ENCODE measurements at regions not wholly inside any gene's neighbourhood (a gene's known extent, or its start where the extent isn't known, plus 50 kb on each side); places are given as distances from the start of the nearest gene placed in this dataset.

- DNase-seq = no peak
- no peak overlapping the region for H3K4me3 ChIP-seq (ENCODE audit: low read length)
Observed at GRCh38 chr4:124143632-124144031, 568.9 kb downstream of the ANKRD50 start.

GRCh38 chr4:124144238-124144654, 568.3 kb downstream of the ANKRD50 start:
- H3K27ac ChIP-seq (ENCODE audit: low read length) = no peak overlapping the region
- no peak overlapping the region for H3K9ac ChIP-seq (ENCODE audit: low read length)
- no peak for DNase-seq
- no peaks in the 10 kb centered on the region for H3K9me2 ChIP-seq (replicated peaks; ENCODE audit: insufficient read depth, low read length)
- H3K79me2 ChIP-seq (ENCODE audit: low read length) = no peaks in the 10 kb centered on the region
- no peaks in the 10 kb centered on the region for H3K36me3 ChIP-seq (replicated peaks; ENCODE audit: insufficient read depth, low read length)
- no peak overlapping the region for H3K4me2 ChIP-seq (ENCODE audit: low read depth, low read length)
- H3K4me1 ChIP-seq (ENCODE audit: low read length) = no peaks in the 10 kb centered on the region
- no peaks in the 10 kb centered on the region for H4K20me1 ChIP-seq (ENCODE audit: insufficient read depth, low read length)
- H3K27me3 ChIP-seq (replicated peaks; ENCODE audit: insufficient read depth, low read length) = no peaks in the 10 kb centered on the region
- H2AFZ ChIP-seq (ENCODE audit: low read length) = no peak overlapping the region
- H3F3A ChIP-seq (ENCODE audit: insufficient read depth, low read length) = no peaks in the 10 kb centered on the region
- TF ChIP-seq EZH2phosphoT487 (IDR thresholded peaks at IDR 0.05; ENCODE audit: low read length) (no peak), EZH2 (optimal IDR thresholded peaks at IDR 0.05; ENCODE audit: low read depth, low read length) (no peak), CTCF (IDR thresholded peaks at IDR 0.05; ENCODE audit: low read length) (no peak)
- no peaks in the 10 kb centered on the region for H3K9me3 ChIP-seq (replicated peaks; ENCODE audit: insufficient read depth, low read length)
- no peak overlapping the region for H3K4me3 ChIP-seq (ENCODE audit: low read length)

More at GRCh38 chr4:124143632-124144031, 568.9 kb downstream of the ANKRD50 start:
- no peak overlapping the region for H3K27ac ChIP-seq (ENCODE audit: low read length)
- H3K4me2 ChIP-seq (ENCODE audit: low read depth, low read length) = no peak overlapping the region
- no peaks in the 10 kb centered on the region for H3F3A ChIP-seq (ENCODE audit: insufficient read depth, low read length)
- no peaks in the 10 kb centered on the region for H3K9me3 ChIP-seq (replicated peaks; ENCODE audit: insufficient read depth, low read length)
- H4K20me1 ChIP-seq (ENCODE audit: insufficient read depth, low read length) = no peaks in the 10 kb centered on the region
- no peaks in the 10 kb centered on the region for H3K4me1 ChIP-seq (ENCODE audit: low read length)
- TF ChIP-seq CTCF (IDR thresholded peaks at IDR 0.05; ENCODE audit: low read length) (no peak), EZH2phosphoT487 (IDR thresholded peaks at IDR 0.05; ENCODE audit: low read length) (no peak), EZH2 (optimal IDR thresholded peaks at IDR 0.05; ENCODE audit: low read depth, low read length) (no peak)
- H3K9me2 ChIP-seq (replicated peaks; ENCODE audit: insufficient read depth, low read length) = no peaks in the 10 kb centered on the region
- no peaks in the 10 kb centered on the region for H3K36me3 ChIP-seq (replicated peaks; ENCODE audit: insufficient read depth, low read length)
- H2AFZ ChIP-seq (ENCODE audit: low read length) = no peak overlapping the region
- H3K27me3 ChIP-seq (replicated peaks; ENCODE audit: insufficient read depth, low read length) = no peaks in the 10 kb centered on the region
- no peaks in the 10 kb centered on the region for H3K79me2 ChIP-seq (ENCODE audit: low read length)
- H3K9ac ChIP-seq (ENCODE audit: low read length) = no peak overlapping the region

- Histone ChIP-seq H3K9ac (ENCODE audit: low read length) (no peak overlapping the region), H3K36me3 (replicated peaks; ENCODE audit: insufficient read depth, low read length) (no peaks in the 10 kb centered on the region), H3K9me3 (replicated peaks; ENCODE audit: insufficient read depth, low read length) (no peaks in the 10 kb centered on the region), H3K4me3 (ENCODE audit: low read length) (no peak overlapping the region), H3K4me2 (ENCODE audit: low read depth, low read length) (no peak overlapping the region), H3K4me1 (ENCODE audit: low read length) (no peaks in the 10 kb centered on the region), H3K27me3 (replicated peaks; ENCODE audit: insufficient read depth, low read length) (no peaks in the 10 kb centered on the region), H3K9me2 (replicated peaks; ENCODE audit: insufficient read depth, low read length) (no peaks in the 10 kb centered on the region), H3K79me2 (ENCODE audit: low read length) (no peaks in the 10 kb centered on the region), H4K20me1 (ENCODE audit: insufficient read depth, low read length) (no peaks in the 10 kb centered on the region), H3K27ac (ENCODE audit: low read length) (no peak overlapping the region), H2AFZ (ENCODE audit: low read length) (no peak overlapping the region), H3F3A (ENCODE audit: insufficient read depth, low read length) (no peaks in the 10 kb centered on the region)
- TF ChIP-seq EZH2phosphoT487 (IDR thresholded peaks at IDR 0.05; ENCODE audit: low read length) = no peak
- no peak for DNase-seq
Observed at GRCh38 chr4:124146068-124146467, 566.5 kb downstream of the ANKRD50 start.

- Histone ChIP-seq H3K9me2 (replicated peaks; ENCODE audit: insufficient read depth, low read length) (no peaks in the 10 kb centered on the region), H3K27me3 (replicated peaks; ENCODE audit: insufficient read depth, low read length) (no peaks in the 10 kb centered on the region), H4K20me1 (ENCODE audit: insufficient read depth, low read length) (no peaks in the 10 kb centered on the region), H3K4me1 (ENCODE audit: low read length) (no peaks in the 10 kb centered on the region), H3F3A (ENCODE audit: insufficient read depth, low read length) (no peaks in the 10 kb centered on the region), H3K36me3 (replicated peaks; ENCODE audit: insufficient read depth, low read length) (no peaks in the 10 kb centered on the region), H3K27ac (ENCODE audit: low read length) (no peak overlapping the region), H3K4me2 (ENCODE audit: low read depth, low read length) (no peak overlapping the region), H3K9me3 (replicated peaks; ENCODE audit: insufficient read depth, low read length) (no peaks in the 10 kb centered on the region), H2AFZ (ENCODE audit: low read length) (no peak overlapping the region), H3K4me3 (ENCODE audit: low read length) (no peak overlapping the region), H3K79me2 (ENCODE audit: low read length) (no peaks in the 10 kb centered on the region), H3K9ac (ENCODE audit: low read length) (no peak overlapping the region)
- TF ChIP-seq EZH2phosphoT487 (IDR thresholded peaks at IDR 0.05; ENCODE audit: low read length) (no peak), EZH2 (optimal IDR thresholded peaks at IDR 0.05; ENCODE audit: low read depth, low read length) (no peak), CTCF (IDR thresholded peaks at IDR 0.05; ENCODE audit: low read length) (no peak)
- DNase-seq = no peak
Observed at GRCh38 chr4:124151031-124151430, 561.5 kb downstream of the ANKRD50 start.

Measured in MM.1S (cell line).